ENCODE measurements at regions not wholly inside any gene's neighbourhood (a gene's known extent, or its start where the extent isn't known, plus 50 kb on each side); places are given as distances from the start of the nearest gene placed in this dataset.

GRCh38 chr6:73951183-73951582 is 255.2 kb downstream of the CD109 start:
- Histone ChIP-seq H3K9me2 (replicated peaks; ENCODE audit: insufficient read depth, low read length) (0 out of 2 replicates have a peak, but pooled peaks cover 3% of the 10 kb centered on the region), H3K4me1 (ENCODE audit: low read length) (no peaks in the 10 kb centered on the region), H3K27ac (ENCODE audit: low read length) (no peak overlapping the region), H3K4me2 (ENCODE audit: low read depth, low read length, poor library complexity, severe bottlenecking) (no peak overlapping the region), H3K9ac (ENCODE audit: low read length) (no peak overlapping the region), H3K4me3 (ENCODE audit: low read length) (no peak overlapping the region), H3K27me3 (ENCODE audit: low read length) (0 out of 2 replicates have a peak, but pooled peaks cover 2% of the 10 kb centered on the region), H3K36me3 (ENCODE audit: insufficient read depth, low read length) (no peaks in the 10 kb centered on the region), H2AFZ (ENCODE audit: low read length) (no peak overlapping the region), H3K79me2 (ENCODE audit: low read length) (no peaks in the 10 kb centered on the region), H4K20me1 (ENCODE audit: insufficient read depth, low read depth, low read length) (no peaks in the 10 kb centered on the region), H3K9me3 (ENCODE audit: low read length) (no peaks in the 10 kb centered on the region; the same call in 1 of the 2 replicates)
- DNase-seq: no peak

GRCh38 chr6:73943930-73944652 is 248.1 kb downstream of the CD109 start:
- Histone ChIP-seq H3K27me3 (ENCODE audit: low read length) (0 out of 2 replicates have a peak, but pooled peaks cover under 1% of the 10 kb centered on the region), H3K9ac (ENCODE audit: low read length) (no peak overlapping the region), H3K9me3 (ENCODE audit: low read length) (no peaks in the 10 kb centered on the region; the same call in 1 of the 2 replicates), H4K20me1 (ENCODE audit: insufficient read depth, low read depth, low read length) (no peaks in the 10 kb centered on the region), H3K4me3 (ENCODE audit: low read length) (no peak overlapping the region), H3K27ac (ENCODE audit: low read length) (no peak overlapping the region), H3K9me2 (replicated peaks; ENCODE audit: insufficient read depth, low read length) (0 out of 2 replicates have a peak, but pooled peaks cover 3% of the 10 kb centered on the region), H3K79me2 (ENCODE audit: low read length) (no peaks in the 10 kb centered on the region), H3K36me3 (ENCODE audit: insufficient read depth, low read length) (no peaks in the 10 kb centered on the region), H3K4me2 (ENCODE audit: low read depth, low read length, poor library complexity, severe bottlenecking) (no peak overlapping the region), H2AFZ (ENCODE audit: low read length) (no peak overlapping the region), H3K4me1 (ENCODE audit: low read length) (no peaks in the 10 kb centered on the region)
- no peak for DNase-seq

GRCh38 chr6:73943411-73943810 is 247.4 kb downstream of the CD109 start:
- no peak for DNase-seq
- H3K4me1 ChIP-seq (ENCODE audit: low read length): no peaks in the 10 kb centered on the region

GRCh38 chr6:73942592-73943186 is 246.7 kb downstream of the CD109 start:
- H3K36me3 ChIP-seq (ENCODE audit: insufficient read depth, low read length): no peaks in the 10 kb centered on the region

More at GRCh38 chr6:73943411-73943810, 247.4 kb downstream of the CD109 start:
- H3K27me3 ChIP-seq (ENCODE audit: low read length): no peaks in the 10 kb centered on the region
- H3K9me2 ChIP-seq (replicated peaks; ENCODE audit: insufficient read depth, low read length): 0 out of 2 replicates have a peak, but pooled peaks cover 3% of the 10 kb centered on the region
- H3K9ac ChIP-seq (ENCODE audit: low read length): no peak overlapping the region
- no peak overlapping the region for H3K4me2 ChIP-seq (ENCODE audit: low read depth, low read length, poor library complexity, severe bottlenecking)
- H3K27ac ChIP-seq (ENCODE audit: low read length): no peak overlapping the region
- no peaks in the 10 kb centered on the region for H4K20me1 ChIP-seq (ENCODE audit: insufficient read depth, low read depth, low read length)
- H3K9me3 ChIP-seq (ENCODE audit: low read length): no peaks in the 10 kb centered on the region; the same call in 1 of the 2 replicates
- no peak overlapping the region for H2AFZ ChIP-seq (ENCODE audit: low read length)
- H3K36me3 ChIP-seq (ENCODE audit: insufficient read depth, low read length): no peaks in the 10 kb centered on the region
- no peak overlapping the region for H3K4me3 ChIP-seq (ENCODE audit: low read length)
- no peaks in the 10 kb centered on the region for H3K79me2 ChIP-seq (ENCODE audit: low read length)

GRCh38 chr6:73941892-73942291 is 245.9 kb downstream of the CD109 start:
- H3K27me3 ChIP-seq (ENCODE audit: low read length): no peaks in the 10 kb centered on the region
- H3K4me2 ChIP-seq (ENCODE audit: low read depth, low read length, poor library complexity, severe bottlenecking): no peak overlapping the region
- H3K4me1 ChIP-seq (ENCODE audit: low read length): no peaks in the 10 kb centered on the region
- no peaks in the 10 kb centered on the region for H4K20me1 ChIP-seq (ENCODE audit: insufficient read depth, low read depth, low read length)
- no peaks in the 10 kb centered on the region for H3K36me3 ChIP-seq (ENCODE audit: insufficient read depth, low read length)
- DNase-seq: no peak
- no peaks in the 10 kb centered on the region for H3K9me3 ChIP-seq (ENCODE audit: low read length)
- H3K4me3 ChIP-seq (ENCODE audit: low read length): no peak overlapping the region
- H3K79me2 ChIP-seq (ENCODE audit: low read length): no peaks in the 10 kb centered on the region
- H3K9me2 ChIP-seq (replicated peaks; ENCODE audit: insufficient read depth, low read length): no peaks in the 10 kb centered on the region
- no peak overlapping the region for H2AFZ ChIP-seq (ENCODE audit: low read length)
- no peak overlapping the region for H3K9ac ChIP-seq (ENCODE audit: low read length)
- H3K27ac ChIP-seq (ENCODE audit: low read length): no peak overlapping the region

More at GRCh38 chr6:73942592-73943186, 246.7 kb downstream of the CD109 start:
- H3K9me3 ChIP-seq (ENCODE audit: low read length): no peaks in the 10 kb centered on the region
- H3K9ac ChIP-seq (ENCODE audit: low read length): no peak overlapping the region
- no peaks in the 10 kb centered on the region for H3K4me1 ChIP-seq (ENCODE audit: low read length)
- H3K79me2 ChIP-seq (ENCODE audit: low read length): no peaks in the 10 kb centered on the region
- H3K4me2 ChIP-seq (ENCODE audit: low read depth, low read length, poor library complexity, severe bottlenecking): no peak overlapping the region
- no peaks in the 10 kb centered on the region for H3K9me2 ChIP-seq (replicated peaks; ENCODE audit: insufficient read depth, low read length)
- H2AFZ ChIP-seq (ENCODE audit: low read length): no peak overlapping the region
- no peaks in the 10 kb centered on the region for H3K27me3 ChIP-seq (ENCODE audit: low read length)
- DNase-seq: no peak
- no peak overlapping the region for H3K4me3 ChIP-seq (ENCODE audit: low read length)
- no peak overlapping the region for H3K27ac ChIP-seq (ENCODE audit: low read length)
- H4K20me1 ChIP-seq (ENCODE audit: insufficient read depth, low read depth, low read length): no peaks in the 10 kb centered on the region

- H3K9ac ChIP-seq (ENCODE audit: low read length): no peak overlapping the region
- H3K4me1 ChIP-seq (ENCODE audit: low read length): no peaks in the 10 kb centered on the region
- no peak overlapping the region for H3K4me2 ChIP-seq (ENCODE audit: low read depth, low read length, poor library complexity, severe bottlenecking)
- H3K27me3 ChIP-seq (ENCODE audit: low read length): no peaks in the 10 kb centered on the region
- H3K9me3 ChIP-seq (ENCODE audit: low read length): no peaks in the 10 kb centered on the region
- H3K4me3 ChIP-seq (ENCODE audit: low read length): no peak overlapping the region
- DNase-seq: no peak
- no peaks in the 10 kb centered on the region for H4K20me1 ChIP-seq (ENCODE audit: insufficient read depth, low read depth, low read length)
- no peaks in the 10 kb centered on the region for H3K79me2 ChIP-seq (ENCODE audit: low read length)
- H3K9me2 ChIP-seq (replicated peaks; ENCODE audit: insufficient read depth, low read length): no peaks in the 10 kb centered on the region
- no peaks in the 10 kb centered on the region for H3K36me3 ChIP-seq (ENCODE audit: insufficient read depth, low read length)
- no peak overlapping the region for H3K27ac ChIP-seq (ENCODE audit: low read length)
- no peak overlapping the region for H2AFZ ChIP-seq (ENCODE audit: low read length)
These were observed 241.8 kb downstream of the CD109 start for GRCh38 chr6:73937805-73938204.

GRCh38 chr6:73932866-73933265 is 236.9 kb downstream of the CD109 start:
- no peaks in the 10 kb centered on the region for H4K20me1 ChIP-seq (ENCODE audit: insufficient read depth, low read depth, low read length)
- H3K9me2 ChIP-seq (replicated peaks; ENCODE audit: insufficient read depth, low read length): no peaks in the 10 kb centered on the region
- DNase-seq: no peak

GRCh38 chr6:73929405-73929804 is 233.4 kb downstream of the CD109 start:
- Histone ChIP-seq H3K9me2 (replicated peaks; ENCODE audit: insufficient read depth, low read length) (no peaks in the 10 kb centered on the region), H3K4me3 (ENCODE audit: low read length) (no peak overlapping the region), H3K9ac (ENCODE audit: low read length) (no peak overlapping the region), H3K79me2 (ENCODE audit: low read length) (no peaks in the 10 kb centered on the region), H3K4me2 (ENCODE audit: low read depth, low read length, poor library complexity, severe bottlenecking) (no peak overlapping the region), H3K4me1 (ENCODE audit: low read length) (no peaks in the 10 kb centered on the region), H4K20me1 (ENCODE audit: insufficient read depth, low read depth, low read length) (no peaks in the 10 kb centered on the region), H3K36me3 (ENCODE audit: insufficient read depth, low read length) (no peaks in the 10 kb centered on the region), H3K27ac (ENCODE audit: low read length) (no peak overlapping the region), H3K27me3 (ENCODE audit: low read length) (no peaks in the 10 kb centered on the region; the same call in 1 of the 2 replicates), H2AFZ (ENCODE audit: low read length) (no peak overlapping the region), H3K9me3 (ENCODE audit: low read length) (no peaks in the 10 kb centered on the region)
- DNase-seq: no peak

More at GRCh38 chr6:73932866-73933265, 236.9 kb downstream of the CD109 start:
- Histone ChIP-seq H3K27me3 (ENCODE audit: low read length) (no peaks in the 10 kb centered on the region; the same call in 1 of the 2 replicates), H3K4me1 (ENCODE audit: low read length) (no peaks in the 10 kb centered on the region), H2AFZ (ENCODE audit: low read length) (no peak overlapping the region), H3K9me3 (ENCODE audit: low read length) (no peaks in the 10 kb centered on the region), H3K4me3 (ENCODE audit: low read length) (no peak overlapping the region), H3K9ac (ENCODE audit: low read length) (no peak overlapping the region), H3K27ac (ENCODE audit: low read length) (no peak overlapping the region), H3K79me2 (ENCODE audit: low read length) (no peaks in the 10 kb centered on the region), H3K36me3 (ENCODE audit: insufficient read depth, low read length) (no peaks in the 10 kb centered on the region), H3K4me2 (ENCODE audit: low read depth, low read length, poor library complexity, severe bottlenecking) (no peak overlapping the region)

Data from Karpas-422 (cell line).